ENCODE measurements at regions not wholly inside any gene's neighbourhood (a gene's known extent, or its start where the extent isn't known, plus 50 kb on each side); places are given as distances from the start of the nearest gene placed in this dataset.

DNA sequence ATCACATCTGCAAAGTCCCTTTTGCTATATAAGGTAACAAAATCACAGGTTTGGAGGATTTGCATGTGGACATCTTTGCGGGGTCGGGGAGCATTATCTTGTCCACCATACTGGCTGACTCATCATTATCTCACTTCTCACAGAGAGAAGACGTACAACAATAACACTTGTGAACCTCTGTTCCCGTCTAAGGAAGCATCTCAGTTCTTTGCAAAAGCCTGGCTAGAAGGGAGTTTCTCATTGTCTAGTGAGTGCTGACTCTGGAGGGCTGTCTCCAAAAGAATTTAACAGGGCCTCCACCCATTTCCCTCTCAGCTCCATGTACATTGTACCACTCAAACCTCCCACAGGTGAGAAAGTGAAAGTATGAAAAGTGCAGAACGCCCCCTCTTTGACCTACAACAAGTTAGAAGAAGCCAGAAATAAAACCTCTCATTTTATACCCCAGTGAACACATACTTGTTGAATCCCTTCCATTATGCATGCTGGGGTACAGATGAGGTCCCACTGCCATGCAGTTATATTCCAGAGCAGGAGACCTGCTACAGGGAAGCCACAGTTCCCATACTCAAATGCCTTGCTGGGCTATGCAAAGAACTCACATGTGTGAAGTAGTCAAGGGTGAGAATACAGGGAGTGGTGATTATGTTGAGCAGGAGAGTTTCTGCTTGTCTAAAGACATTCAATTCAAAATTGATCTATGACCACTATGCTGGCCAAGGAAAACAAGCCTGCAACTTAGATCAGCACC lies 121.7 kb upstream of the PRDX6 start (continued):
- TF ChIP-seq IRF4 (IDR thresholded peaks at IDR 0.05; ENCODE audit: low read depth, low read length) (no peak), BHLHE40 (IDR thresholded peaks at IDR 0.05; ENCODE audit: borderline replicate concordance in 1 of 2, low read depth in 2 of 2, low read length in 1 of 2) (peak in 1 of 2 experiments; percentile 10; a peak in 1 of 4 replicates), CHD1 (IDR thresholded peaks at IDR 0.05; ENCODE audit: low read depth, low read length) (no peak), SMARCA5 (IDR thresholded peaks at IDR 0.05) (no peak), KLF5 (IDR thresholded peaks at IDR 0.05; ENCODE audit: partially characterized antibody) (no peak), ASH2L (IDR thresholded peaks at IDR 0.05; ENCODE audit: borderline replicate concordance, low read depth) (peak; percentile 55; the same call in 1 of the 2 replicates), FOXM1 (IDR thresholded peaks at IDR 0.05; ENCODE audit: low read depth, low read length) (peak; percentile 67; the same call in 1 of the 2 replicates), MTA3 (IDR thresholded peaks at IDR 0.05; ENCODE audit: borderline replicate concordance, low read length) (0 out of 2 replicates have a peak, but pooled peaks have one; percentile 71), TCF12 (IDR thresholded peaks at IDR 0.05; ENCODE audit: low read depth, low read length) (0 out of 2 replicates have a peak, but pooled peaks have one; percentile 15), MYB (IDR thresholded peaks at IDR 0.05; ENCODE audit: borderline replicate concordance, low read depth, low read length) (no peak), NRF1 (conservative IDR thresholded peaks at IDR 0.05; ENCODE audit: low read depth, low read length) (no peak), CEBPB (IDR thresholded peaks at IDR 0.05; ENCODE audit: borderline replicate concordance in 1 of 2, low read depth in 2 of 2, low read length in 2 of 2) (no peak), YY1 (IDR thresholded peaks at IDR 0.05; ENCODE audit: low read depth, low read length) (peak; percentile 88), EGR1 (IDR thresholded peaks at IDR 0.05; ENCODE audit: borderline replicate concordance in 1 of 2, low read depth in 2 of 2, low read length in 2 of 2) (peak in 1 of 2 experiments; percentile 67; a peak in 1 of 3 replicates), RB1 (IDR thresholded peaks at IDR 0.05; ENCODE audit: borderline replicate concordance) (no peak), SREBF2 (IDR thresholded peaks at IDR 0.05; ENCODE audit: low read length) (no peak), SRF (IDR thresholded peaks at IDR 0.05; ENCODE audit: low read depth in 2 of 2, low read length in 2 of 2) (peak in 1 of 2 experiments; percentile 93; a peak in 3 of 4 replicates)
- TF ChIP-seq, protein P1, sequence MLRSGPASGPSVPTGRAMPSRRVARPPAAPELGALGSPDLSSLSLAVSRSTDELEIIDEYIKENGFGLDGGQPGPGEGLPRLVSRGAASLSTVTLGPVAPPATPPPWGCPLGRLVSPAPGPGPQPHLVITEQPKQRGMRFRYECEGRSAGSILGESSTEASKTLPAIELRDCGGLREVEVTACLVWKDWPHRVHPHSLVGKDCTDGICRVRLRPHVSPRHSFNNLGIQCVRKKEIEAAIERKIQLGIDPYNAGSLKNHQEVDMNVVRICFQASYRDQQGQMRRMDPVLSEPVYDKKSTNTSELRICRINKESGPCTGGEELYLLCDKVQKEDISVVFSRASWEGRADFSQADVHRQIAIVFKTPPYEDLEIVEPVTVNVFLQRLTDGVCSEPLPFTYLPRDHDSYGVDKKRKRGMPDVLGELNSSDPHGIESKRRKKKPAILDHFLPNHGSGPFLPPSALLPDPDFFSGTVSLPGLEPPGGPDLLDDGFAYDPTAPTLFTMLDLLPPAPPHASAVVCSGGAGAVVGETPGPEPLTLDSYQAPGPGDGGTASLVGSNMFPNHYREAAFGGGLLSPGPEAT (IDR thresholded peaks at IDR 0.05; ENCODE audit: low read depth) = 0 out of 2 replicates have a peak, but pooled peaks have one; percentile 45
- TF ChIP-seq, protein P2, sequence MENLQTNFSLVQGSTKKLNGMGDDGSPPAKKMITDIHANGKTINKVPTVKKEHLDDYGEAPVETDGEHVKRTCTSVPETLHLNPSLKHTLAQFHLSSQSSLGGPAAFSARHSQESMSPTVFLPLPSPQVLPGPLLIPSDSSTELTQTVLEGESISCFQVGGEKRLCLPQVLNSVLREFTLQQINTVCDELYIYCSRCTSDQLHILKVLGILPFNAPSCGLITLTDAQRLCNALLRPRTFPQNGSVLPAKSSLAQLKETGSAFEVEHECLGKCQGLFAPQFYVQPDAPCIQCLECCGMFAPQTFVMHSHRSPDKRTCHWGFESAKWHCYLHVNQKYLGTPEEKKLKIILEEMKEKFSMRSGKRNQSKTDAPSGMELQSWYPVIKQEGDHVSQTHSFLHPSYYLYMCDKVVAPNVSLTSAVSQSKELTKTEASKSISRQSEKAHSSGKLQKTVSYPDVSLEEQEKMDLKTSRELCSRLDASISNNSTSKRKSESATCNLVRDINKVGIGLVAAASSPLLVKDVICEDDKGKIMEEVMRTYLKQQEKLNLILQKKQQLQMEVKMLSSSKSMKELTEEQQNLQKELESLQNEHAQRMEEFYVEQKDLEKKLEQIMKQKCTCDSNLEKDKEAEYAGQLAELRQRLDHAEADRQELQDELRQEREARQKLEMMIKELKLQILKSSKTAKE (IDR thresholded peaks at IDR 0.05; ENCODE audit: low read depth, poor library complexity, severe bottlenecking) = peak; percentile 71
- TF ChIP-seq, protein P3, sequence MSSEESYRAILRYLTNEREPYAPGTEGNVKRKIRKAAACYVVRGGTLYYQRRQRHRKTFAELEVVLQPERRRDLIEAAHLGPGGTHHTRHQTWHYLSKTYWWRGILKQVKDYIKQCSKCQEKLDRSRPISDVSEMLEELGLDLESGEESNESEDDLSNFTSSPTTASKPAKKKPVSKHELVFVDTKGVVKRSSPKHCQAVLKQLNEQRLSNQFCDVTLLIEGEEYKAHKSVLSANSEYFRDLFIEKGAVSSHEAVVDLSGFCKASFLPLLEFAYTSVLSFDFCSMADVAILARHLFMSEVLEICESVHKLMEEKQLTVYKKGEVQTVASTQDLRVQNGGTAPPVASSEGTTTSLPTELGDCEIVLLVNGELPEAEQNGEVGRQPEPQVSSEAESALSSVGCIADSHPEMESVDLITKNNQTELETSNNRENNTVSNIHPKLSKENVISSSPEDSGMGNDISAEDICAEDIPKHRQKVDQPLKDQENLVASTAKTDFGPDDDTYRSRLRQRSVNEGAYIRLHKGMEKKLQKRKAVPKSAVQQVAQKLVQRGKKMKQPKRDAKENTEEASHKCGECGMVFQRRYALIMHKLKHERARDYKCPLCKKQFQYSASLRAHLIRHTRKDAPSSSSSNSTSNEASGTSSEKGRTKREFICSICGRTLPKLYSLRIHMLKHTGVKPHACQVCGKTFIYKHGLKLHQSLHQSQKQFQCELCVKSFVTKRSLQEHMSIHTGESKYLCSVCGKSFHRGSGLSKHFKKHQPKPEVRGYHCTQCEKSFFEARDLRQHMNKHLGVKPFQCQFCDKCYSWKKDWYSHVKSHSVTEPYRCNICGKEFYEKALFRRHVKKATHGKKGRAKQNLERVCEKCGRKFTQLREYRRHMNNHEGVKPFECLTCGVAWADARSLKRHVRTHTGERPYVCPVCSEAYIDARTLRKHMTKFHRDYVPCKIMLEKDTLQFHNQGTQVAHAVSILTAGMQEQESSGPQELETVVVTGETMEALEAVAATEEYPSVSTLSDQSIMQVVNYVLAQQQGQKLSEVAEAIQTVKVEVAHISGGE (CRISPR knock-in tag; IDR thresholded peaks at IDR 0.05) = no peak
- TF ChIP-seq, protein P4, sequence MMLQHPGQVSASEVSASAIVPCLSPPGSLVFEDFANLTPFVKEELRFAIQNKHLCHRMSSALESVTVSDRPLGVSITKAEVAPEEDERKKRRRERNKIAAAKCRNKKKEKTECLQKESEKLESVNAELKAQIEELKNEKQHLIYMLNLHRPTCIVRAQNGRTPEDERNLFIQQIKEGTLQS (IDR thresholded peaks at IDR 0.05; ENCODE audit: borderline replicate concordance, extremely low read depth, low read depth, low read length) = no peak

Data from GM12878 (cell line).